ENCODE measurements at regions not wholly inside any gene's neighbourhood (a gene's known extent, or its start where the extent isn't known, plus 50 kb on each side); places are given as distances from the start of the nearest gene placed in this dataset.
"Not testable (repeated sequence)": the region's sequence is repeated elsewhere in the genome, so short reads cannot be mapped to it uniquely, and the experiment has no call there.

DNA sequence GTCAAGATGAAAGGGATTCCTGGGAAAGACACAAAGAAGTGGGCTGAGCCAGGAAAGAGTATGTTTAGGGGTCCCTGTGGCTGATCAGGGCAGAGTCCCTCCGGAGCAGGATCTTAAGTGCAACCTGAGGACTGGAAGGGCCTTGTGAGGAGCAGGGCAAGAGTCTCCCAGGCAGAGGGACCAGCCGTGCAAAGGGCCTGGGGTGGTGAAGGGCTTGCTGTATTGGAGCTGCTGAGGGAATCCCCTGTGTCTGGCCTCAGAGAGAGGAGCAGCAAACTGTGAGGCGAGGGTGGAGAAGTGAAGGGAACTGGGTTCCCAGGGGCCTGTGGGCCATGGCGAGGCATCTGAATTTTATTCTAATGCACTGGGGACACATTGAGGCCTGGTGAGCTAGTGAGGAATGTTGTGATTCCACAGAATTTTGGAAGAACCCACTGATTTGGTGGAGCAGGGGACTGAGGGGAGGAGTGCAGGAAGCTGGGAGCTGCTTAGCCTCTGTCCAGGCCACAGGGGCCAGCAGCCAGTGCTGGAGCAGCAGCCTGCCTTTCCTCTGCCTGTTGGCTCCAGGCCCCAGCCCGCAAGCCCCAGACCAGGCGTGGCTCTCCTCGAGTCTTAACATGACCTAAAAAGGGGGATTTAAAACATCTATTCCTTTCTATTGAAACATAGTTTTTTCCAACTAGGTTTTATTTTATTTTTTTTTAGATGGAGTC is 138.4 kb upstream of the IGFBP3 start:
- DNase-seq (ENCODE audit: extremely low read depth, low read depth), result no peak
- no peak overlapping the region for H3K4me3 ChIP-seq (replicated peaks; ENCODE audit: low read depth, low read length)
- TF ChIP-seq, protein P1, sequence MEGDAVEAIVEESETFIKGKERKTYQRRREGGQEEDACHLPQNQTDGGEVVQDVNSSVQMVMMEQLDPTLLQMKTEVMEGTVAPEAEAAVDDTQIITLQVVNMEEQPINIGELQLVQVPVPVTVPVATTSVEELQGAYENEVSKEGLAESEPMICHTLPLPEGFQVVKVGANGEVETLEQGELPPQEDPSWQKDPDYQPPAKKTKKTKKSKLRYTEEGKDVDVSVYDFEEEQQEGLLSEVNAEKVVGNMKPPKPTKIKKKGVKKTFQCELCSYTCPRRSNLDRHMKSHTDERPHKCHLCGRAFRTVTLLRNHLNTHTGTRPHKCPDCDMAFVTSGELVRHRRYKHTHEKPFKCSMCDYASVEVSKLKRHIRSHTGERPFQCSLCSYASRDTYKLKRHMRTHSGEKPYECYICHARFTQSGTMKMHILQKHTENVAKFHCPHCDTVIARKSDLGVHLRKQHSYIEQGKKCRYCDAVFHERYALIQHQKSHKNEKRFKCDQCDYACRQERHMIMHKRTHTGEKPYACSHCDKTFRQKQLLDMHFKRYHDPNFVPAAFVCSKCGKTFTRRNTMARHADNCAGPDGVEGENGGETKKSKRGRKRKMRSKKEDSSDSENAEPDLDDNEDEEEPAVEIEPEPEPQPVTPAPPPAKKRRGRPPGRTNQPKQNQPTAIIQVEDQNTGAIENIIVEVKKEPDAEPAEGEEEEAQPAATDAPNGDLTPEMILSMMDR (IDR thresholded peaks at IDR 0.05; ENCODE audit: low read depth, low read length, missing control alignments), result no peak

- no peak for DNase-seq (ENCODE audit: extremely low read depth, low read depth)
- TF ChIP-seq, protein P1 (IDR thresholded peaks at IDR 0.05; ENCODE audit: low read depth, low read length, missing control alignments), result no peak
- H3K4me3 ChIP-seq (replicated peaks; ENCODE audit: low read depth, low read length), result no peak overlapping the region
These were observed 137.2 kb upstream of the IGFBP3 start for GRCh38 chr7:46058086-46058823.

GRCh38 chr7:46054915-46055314 is 133.8 kb upstream of the IGFBP3 start:
- TF ChIP-seq, protein P1 (IDR thresholded peaks at IDR 0.05; ENCODE audit: low read depth, low read length, missing control alignments), result no peak
- no peak for DNase-seq (ENCODE audit: extremely low read depth, low read depth)
- no peak overlapping the region for H3K4me3 ChIP-seq (replicated peaks; ENCODE audit: low read depth, low read length)

- no peak overlapping the region for H3K4me3 ChIP-seq (replicated peaks; ENCODE audit: low read depth, low read length)
- TF ChIP-seq, protein P1 (IDR thresholded peaks at IDR 0.05; ENCODE audit: low read depth, low read length, missing control alignments), result no peak
- DNase-seq (ENCODE audit: extremely low read depth, low read depth), result no peak
These were observed 133.2 kb upstream of the IGFBP3 start for GRCh38 chr7:46054272-46054671.

- TF ChIP-seq, protein P1 (IDR thresholded peaks at IDR 0.05; ENCODE audit: low read depth, low read length, missing control alignments), result no peak
- H3K4me3 ChIP-seq (replicated peaks; ENCODE audit: low read depth, low read length), result no peak overlapping the region
- DNase-seq (ENCODE audit: extremely low read depth, low read depth), result no peak
These were observed 126.5 kb upstream of the IGFBP3 start for GRCh38 chr7:46047581-46047980.

DNA sequence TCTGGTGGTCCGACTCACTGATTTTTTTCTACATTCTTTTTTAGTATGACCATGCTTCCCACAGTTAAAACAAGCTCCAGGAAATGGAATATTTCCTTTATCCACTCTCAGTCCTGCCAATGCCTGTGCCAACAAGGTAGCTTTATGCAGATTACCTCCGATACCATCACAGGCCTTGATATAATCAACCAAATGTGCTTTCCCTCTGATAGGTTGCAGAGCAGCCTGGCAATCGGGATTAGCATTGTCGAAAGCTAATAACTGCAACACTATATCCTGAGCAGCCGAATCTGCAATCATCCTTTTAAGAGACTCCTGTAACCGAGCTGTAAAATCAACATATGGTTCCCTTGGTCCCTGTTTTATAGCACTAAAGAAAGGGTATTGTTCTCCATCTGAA is 122.3 kb upstream of the IGFBP3 start:
- not testable (repeated sequence) for H3K4me3 ChIP-seq (replicated peaks; ENCODE audit: low read depth, low read length)

GRCh38 chr7:46039813-46040212 is 118.7 kb upstream of the IGFBP3 start:
- not testable (repeated sequence) for DNase-seq (ENCODE audit: extremely low read depth, low read depth); H3K4me3 ChIP-seq (replicated peaks; ENCODE audit: low read depth, low read length)

More for the DNA sequence above, 122.3 kb upstream of the IGFBP3 start:
- DNase-seq (ENCODE audit: extremely low read depth, low read depth), result not testable (repeated sequence)

Data from HFF-Myc (cell line).